Caco-2 (cell line): ENCODE measurements at regions not wholly inside any gene's neighbourhood (a gene's known extent, or its start where the extent isn't known, plus 50 kb on each side); places are given as distances from the start of the nearest gene placed in this dataset.

Experiments used
- BruUV-seq: library from RNA; stranded (reverse); fragments of 400-500 nt; replicated peaks from 2 replicates; lab custom pipeline; 2021; lab: Mats Ljungman, UMichigan
- CTCF ChIA-PET: fragments of 300-600 bp; sonication (Branson Sonifier 250); formaldehyde crosslinking; loops from one replicate; lab custom pipeline; 2022; ENCODE audit warnings: antibody characterized with exemption; lab: Charles Lee
- POLR2A ChIA-PET: fragments of 300-600 bp; sonication (Branson Sonifier 250); formaldehyde crosslinking; loops from one replicate; lab custom pipeline; 2022; ENCODE audit warnings: antibody characterized with exemption; lab: Charles Lee
- DNase-seq, 2 experiments: peaks; one replicate each; pipeline versions ENCODE4 v3.0.0 to v3.0.0-alpha.2; 2020 to 2022
- H3K27me3 ChIP-seq: replicated peaks from 2 replicates; pipeline ENCODE4 v1.6.0; 2011; ENCODE audit warnings: low read length; ENCODE audit not compliant: control insufficient read depth, insufficient read depth
- H3K36me3 ChIP-seq: 2 replicates; pipeline ENCODE4 v1.5.1; 2011; ENCODE audit warnings: low read length; ENCODE audit not compliant: control insufficient read depth, insufficient read depth
- H3K4me1 ChIP-seq: fragments of 250-450 bp; sonication (Bioruptor Pico); 2 replicates; pipeline ENCODE4 v1.5.1; 2020; ENCODE audit warnings: mild to moderate bottlenecking
- H3K4me3 ChIP-seq: 2 replicates; pipeline ENCODE4 v1.5.1; 2011; ENCODE audit warnings: low read depth, mild to moderate bottlenecking, control low read depth, low read length
- H3K9me3 ChIP-seq: fragments of 250-450 bp; sonication (Bioruptor Pico); 2 replicates; pipeline ENCODE4 v1.5.1; 2020; ENCODE audit warnings: mild to moderate bottlenecking, moderate library complexity
- H3K27ac Mint-ChIP-seq: one replicate; pipeline ENCODE4 v1.8.0; 2022; ENCODE audit warnings: mixed read lengths; ENCODE audit not compliant: unreplicated experiment
- H3K27me3 Mint-ChIP-seq: one replicate; pipeline ENCODE4 v1.8.0; 2022; ENCODE audit warnings: mixed read lengths; ENCODE audit not compliant: insufficient read depth, unreplicated experiment
- H3K36me3 Mint-ChIP-seq: one replicate; pipeline ENCODE4 v1.8.0; 2022; ENCODE audit warnings: mild to moderate bottlenecking, mixed read lengths; ENCODE audit not compliant: insufficient read depth, unreplicated experiment
- H3K4me1 Mint-ChIP-seq: one replicate; pipeline ENCODE4 v1.8.0; 2022; ENCODE audit warnings: low read depth, mixed read lengths; ENCODE audit not compliant: unreplicated experiment
- H3K4me3 Mint-ChIP-seq: one replicate; pipeline ENCODE4 v1.8.0; 2022; ENCODE audit warnings: mild to moderate bottlenecking, moderate library complexity, mixed read lengths; ENCODE audit not compliant: unreplicated experiment
- H3K9me3 Mint-ChIP-seq: one replicate; pipeline ENCODE4 v1.8.0; 2022; ENCODE audit warnings: mixed read lengths; ENCODE audit not compliant: unreplicated experiment
- CTCF ChIP-seq, 2 experiments: fragments of 200-600 bp in 1 of 2; IDR thresholded peaks; 1 replicate in 1 of 2; 2 replicates in 1 of 2; pipeline versions ENCODE4 v1.5.1 to v1.8.0; 2011 to 2022; ENCODE audit warnings: antibody characterized with exemption in 1 of 2, control low read depth in 1 of 2, inconsistent platforms in 1 of 2, low read depth in 1 of 2, low read length in 1 of 2, mild to moderate bottlenecking in 1 of 2, moderate library complexity in 1 of 2; ENCODE audit not compliant: insufficient read depth in 1 of 2, severe bottlenecking in 1 of 2, unreplicated experiment in 1 of 2
- intact Hi-C: fragments of 100-400 bp; cut with micrococcal nuclease; formaldehyde crosslinking; loops from one replicate; pipeline ENCODE4 v1.10.0; 2022; ENCODE audit not compliant: unreplicated experiment

- H3K9me3 ChIP-seq, result no peaks in the 10 kb centered on the region
- Mint-ChIP-seq H3K9me3 (peaks cover 12% of the 10 kb centered on the region), H3K4me3 (no peak overlapping the region), H3K4me1 (peaks cover 3% of the 10 kb centered on the region), H3K27me3 (no peaks in the 10 kb centered on the region), H3K27ac (no peak overlapping the region), H3K36me3 (peaks cover 5% of the 10 kb centered on the region)
- H3K4me1 ChIP-seq, result no peaks in the 10 kb centered on the region
- intact Hi-C loops, result no loop called here
- no peaks in the 10 kb centered on the region for H3K27me3 ChIP-seq
- no peaks in the 10 kb centered on the region for H3K36me3 ChIP-seq
- no TSS peak for BruUV-seq
- ChIA-PET POLR2A (no interaction called here), CTCF (no interaction called here)
- TF ChIP-seq CTCF (IDR thresholded peaks at IDR 0.05; ENCODE audit: insufficient read depth in 1 of 2, low read depth in 1 of 2, low read length in 1 of 2, severe bottlenecking in 1 of 2, unreplicated experiment in 1 of 2), result no peak
- DNase-seq, result no peak
- H3K4me3 ChIP-seq, result no peak overlapping the region
These were observed 66.1 kb upstream of the NOX3 start for GRCh38 chr6:155521719-155522118.

- Mint-ChIP-seq H3K27me3 (no peaks in the 10 kb centered on the region), H3K36me3 (peaks cover 5% of the 10 kb centered on the region), H3K4me3 (no peak overlapping the region), H3K9me3 (peaks cover 22% of the 10 kb centered on the region), H3K4me1 (peaks cover 5% of the 10 kb centered on the region), H3K27ac (no peak overlapping the region)
- BruUV-seq, result no TSS peak
- Histone ChIP-seq H3K4me1 (no peaks in the 10 kb centered on the region), H3K9me3 (no peaks in the 10 kb centered on the region), H3K4me3 (no peak overlapping the region), H3K36me3 (no peaks in the 10 kb centered on the region), H3K27me3 (no peaks in the 10 kb centered on the region)
- CTCF ChIA-PET, result no interaction called here
- intact Hi-C loops, result no loop called here
- POLR2A ChIA-PET, result no interaction called here
- TF ChIP-seq CTCF (IDR thresholded peaks at IDR 0.05; ENCODE audit: insufficient read depth in 1 of 2, low read depth in 1 of 2, low read length in 1 of 2, severe bottlenecking in 1 of 2, unreplicated experiment in 1 of 2), result no peak
- no peak for DNase-seq
These were observed 64.4 kb upstream of the NOX3 start for GRCh38 chr6:155520078-155520477.

GRCh38 chr6:155519176-155519738 is 63.6 kb upstream of the NOX3 start:
- no peak for DNase-seq
- Mint-ChIP-seq H3K27me3 (no peaks in the 10 kb centered on the region), H3K4me3 (no peak overlapping the region), H3K4me1 (peaks cover 5% of the 10 kb centered on the region), H3K9me3 (peaks cover 22% of the 10 kb centered on the region), H3K36me3 (peaks cover 5% of the 10 kb centered on the region), H3K27ac (no peak overlapping the region)
- TF ChIP-seq CTCF (IDR thresholded peaks at IDR 0.05; ENCODE audit: insufficient read depth in 1 of 2, low read depth in 1 of 2, low read length in 1 of 2, severe bottlenecking in 1 of 2, unreplicated experiment in 1 of 2), result no peak
- ChIA-PET POLR2A (no interaction called here), CTCF (no interaction called here)
- intact Hi-C loops, result no loop called here
- Histone ChIP-seq H3K36me3 (no peaks in the 10 kb centered on the region), H3K9me3 (no peaks in the 10 kb centered on the region), H3K27me3 (no peaks in the 10 kb centered on the region), H3K4me3 (no peak overlapping the region), H3K4me1 (no peaks in the 10 kb centered on the region)
- BruUV-seq, result no TSS peak
